GM21515 (cell line): ENCODE measurements at regions not wholly inside any gene's neighbourhood (a gene's known extent, or its start where the extent isn't known, plus 50 kb on each side); places are given as distances from the start of the nearest gene placed in this dataset.
"Not testable (repeated sequence)": the region's sequence is repeated elsewhere in the genome, so short reads cannot be mapped to it uniquely, and the experiment has no call there.

Experiments
- ATAC-seq: cut with Tn5 transposase; IDR thresholded peaks from one replicate; pipeline ENCODE4 v1.9.1; 2021; ENCODE audit not compliant: unreplicated experiment

- ATAC-seq, result no peak
Measured at GRCh38 chr7:136133551-136133950, 156.4 kb upstream of the MTPN start.

DNA sequence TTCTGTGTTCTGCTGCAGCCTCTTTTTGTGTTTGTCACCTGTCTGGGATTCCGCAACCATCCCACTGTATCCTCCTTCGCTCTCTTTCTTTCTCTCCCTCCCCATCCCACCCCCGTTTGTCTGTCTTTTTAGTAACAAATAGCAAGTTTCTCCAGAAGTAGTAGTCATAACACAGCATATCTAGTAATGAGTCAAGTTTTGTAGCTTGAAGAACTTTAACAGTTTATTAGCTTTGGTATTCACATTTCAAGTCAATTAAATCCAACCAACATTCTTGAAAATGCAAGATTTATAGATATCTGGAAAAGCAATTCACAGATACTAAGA lies 154.1 kb upstream of the MTPN start:
- ATAC-seq, result no peak

DNA sequence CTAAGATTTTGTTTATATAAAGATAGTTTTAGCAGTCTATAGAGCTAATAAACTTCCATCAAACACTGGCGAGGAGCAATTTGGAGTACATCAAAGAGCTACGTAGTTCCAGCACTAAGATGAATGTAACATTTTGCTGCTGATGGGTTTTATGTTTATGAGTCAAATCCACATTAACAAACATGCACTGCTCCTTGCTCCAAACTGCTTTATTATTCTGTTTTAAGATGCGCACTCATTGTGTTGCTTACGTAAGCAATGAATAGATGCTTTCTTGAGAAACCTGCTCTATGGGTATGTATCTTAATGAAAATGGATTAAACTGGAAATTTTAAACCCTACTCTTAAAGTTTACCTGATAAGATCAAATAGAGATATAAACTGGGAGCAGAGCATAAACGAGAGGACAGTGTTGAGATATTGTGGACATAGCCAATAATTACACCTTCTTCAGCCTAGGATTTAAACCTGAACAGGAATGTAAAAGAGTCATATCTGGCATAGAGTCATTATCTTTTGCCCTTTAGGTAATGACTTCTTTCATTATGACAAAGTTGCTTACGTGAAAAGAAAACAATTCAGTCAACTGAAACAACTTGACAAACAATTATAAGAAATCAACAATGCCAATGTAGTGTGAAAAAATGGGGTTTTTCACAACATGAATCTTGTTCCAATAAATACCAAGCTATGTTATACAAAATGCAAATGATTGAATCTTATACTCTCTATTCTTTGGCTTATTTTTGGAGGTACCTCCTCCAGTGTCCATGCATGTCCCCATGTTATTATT lies 153.5 kb upstream of the MTPN start:
- ATAC-seq, result no peak

DNA sequence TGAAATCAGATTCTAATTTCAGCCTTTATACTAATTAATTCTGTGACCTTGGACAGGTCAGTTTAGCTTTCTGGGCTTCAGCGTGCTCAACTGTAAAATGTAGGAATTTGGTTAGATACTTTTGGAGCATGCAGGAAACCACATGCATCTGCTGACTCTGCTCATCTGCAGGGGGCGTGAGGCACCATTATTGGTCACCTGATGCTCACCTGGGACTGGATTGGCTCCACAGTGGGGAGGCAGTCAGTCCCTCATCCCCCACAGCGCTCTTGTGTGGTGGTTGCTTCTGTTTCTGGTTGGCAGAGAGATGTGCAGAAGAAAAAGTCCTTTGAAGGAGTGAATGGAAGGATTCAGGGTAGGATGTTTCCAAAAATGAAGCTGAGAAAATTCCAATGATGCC lies 150.9 kb upstream of the MTPN start:
- no peak for ATAC-seq

DNA sequence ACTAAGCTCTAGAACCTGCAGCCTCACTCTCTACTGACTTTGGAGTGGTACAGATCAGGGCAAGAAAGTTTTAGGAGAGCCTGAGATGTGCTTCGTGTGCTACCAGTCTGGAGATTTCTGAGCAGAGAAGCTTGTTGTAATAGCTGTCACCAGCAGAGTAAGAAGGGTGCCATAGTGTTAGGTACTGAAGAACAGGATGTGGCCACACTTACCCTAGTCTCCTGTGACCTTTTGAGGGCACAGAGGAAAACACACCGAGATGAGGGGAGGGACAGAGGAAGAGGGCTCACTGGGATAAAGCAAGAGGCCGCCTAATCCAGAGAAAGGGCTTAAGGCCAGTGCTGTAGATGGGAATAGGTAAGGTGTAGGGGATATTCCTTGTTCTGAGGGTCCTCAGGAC lies 146.2 kb upstream of the MTPN start:
- no peak for ATAC-seq

DNA sequence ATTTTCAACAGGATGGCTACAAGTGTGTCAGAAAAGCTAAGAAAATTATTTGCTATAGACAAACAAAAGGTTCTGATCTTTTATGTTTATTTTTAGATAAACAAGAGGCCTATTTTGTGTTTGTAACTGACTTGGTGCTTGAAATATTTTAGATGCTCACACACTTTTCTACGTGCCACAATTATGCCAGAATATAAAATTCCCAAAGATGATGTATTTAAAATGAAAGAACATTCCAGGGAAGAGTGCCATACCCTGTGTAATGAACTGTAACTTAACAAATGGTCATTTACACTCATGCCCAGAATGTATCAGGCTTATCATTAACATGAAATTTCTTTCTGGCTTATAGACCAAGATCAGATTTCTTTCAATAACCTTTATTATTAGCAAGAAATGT lies 144.9 kb upstream of the MTPN start:
- ATAC-seq, result no peak

- ATAC-seq, result no peak
Measured at GRCh38 chr7:136117539-136117938, 140.4 kb upstream of the MTPN start.

DNA sequence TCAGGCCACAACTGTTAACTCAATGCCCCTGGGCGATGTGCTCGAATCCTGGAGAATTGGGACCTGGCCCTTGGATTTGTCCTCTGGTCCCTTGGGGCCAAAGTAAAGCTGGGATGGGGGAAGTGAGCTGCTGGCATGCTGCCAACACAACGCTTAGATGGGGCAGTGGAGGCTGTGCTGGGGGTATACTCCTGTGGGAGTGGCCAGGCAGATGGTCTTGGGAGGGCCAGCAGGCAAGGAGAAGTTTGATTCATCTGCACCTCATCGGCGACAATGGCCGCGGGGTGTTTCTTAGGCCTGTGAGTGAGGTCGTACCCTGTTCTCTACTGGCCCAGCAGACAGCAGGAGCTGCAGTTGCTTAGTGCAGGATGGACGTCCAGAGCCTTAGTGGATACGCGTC lies 139.0 kb upstream of the MTPN start:
- no peak for ATAC-seq

DNA sequence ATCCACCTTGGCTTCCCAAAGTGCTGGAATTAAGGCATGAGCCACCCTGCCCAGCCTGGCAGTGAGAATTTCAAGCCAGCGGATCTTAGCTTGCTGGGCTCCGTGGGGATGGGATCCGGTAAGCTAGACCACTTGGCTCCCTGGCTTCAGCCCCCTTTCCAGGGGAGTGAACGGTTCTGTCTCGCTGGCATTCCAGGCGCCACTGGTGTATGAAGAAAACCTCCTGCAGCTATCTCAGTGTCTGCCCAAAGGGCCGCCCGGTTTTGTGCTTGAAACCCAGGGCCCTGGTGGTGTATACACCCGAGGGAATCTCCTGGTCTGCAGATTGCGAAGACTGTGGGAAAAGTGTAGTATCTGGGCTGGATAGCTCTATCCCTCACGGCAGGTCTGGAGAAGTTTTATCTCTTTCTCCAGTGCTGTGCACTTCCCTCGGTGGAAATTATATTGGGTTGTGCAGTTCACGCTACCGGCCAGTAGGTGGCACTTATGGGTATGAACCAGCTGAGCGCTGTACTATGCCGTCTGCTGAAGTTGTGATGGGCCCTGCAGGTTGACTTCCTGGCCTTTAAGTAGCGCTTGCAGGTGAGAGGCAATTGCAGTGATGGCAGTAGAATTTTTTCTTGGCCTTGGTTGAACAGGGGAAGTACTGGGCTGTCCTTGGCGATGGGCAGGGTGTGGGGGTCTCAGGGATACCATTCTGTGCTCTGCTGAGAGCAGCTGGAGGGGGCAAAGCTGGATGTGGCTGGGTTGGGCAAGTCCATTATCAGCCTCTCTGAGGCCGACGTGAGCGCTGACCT lies 138.0 kb upstream of the MTPN start:
- peak; percentile 99 for ATAC-seq

GRCh38 chr7:136114467-136114866 lies 137.3 kb upstream of the MTPN start:
- ATAC-seq, result not testable (repeated sequence)

DNA sequence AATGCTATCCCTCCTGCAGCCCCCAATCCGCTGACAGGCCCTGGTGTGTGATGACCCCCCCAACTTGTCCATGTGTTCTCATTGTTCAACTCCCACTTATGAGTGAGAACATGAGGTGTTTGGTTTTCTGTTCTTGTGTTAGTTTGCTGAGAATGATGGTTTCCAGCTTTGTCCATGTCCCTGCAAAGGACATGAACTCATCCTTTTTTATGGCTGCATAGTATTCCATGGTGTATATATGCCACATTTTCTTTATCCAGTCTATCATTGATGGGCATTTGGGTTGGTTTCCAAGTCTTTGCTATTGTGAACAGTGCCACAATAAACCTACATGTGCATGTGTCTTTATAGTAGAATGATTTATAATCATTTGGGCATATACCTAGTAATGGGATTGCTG lies 131.9 kb upstream of the MTPN start:
- ATAC-seq, result not testable (repeated sequence)

DNA sequence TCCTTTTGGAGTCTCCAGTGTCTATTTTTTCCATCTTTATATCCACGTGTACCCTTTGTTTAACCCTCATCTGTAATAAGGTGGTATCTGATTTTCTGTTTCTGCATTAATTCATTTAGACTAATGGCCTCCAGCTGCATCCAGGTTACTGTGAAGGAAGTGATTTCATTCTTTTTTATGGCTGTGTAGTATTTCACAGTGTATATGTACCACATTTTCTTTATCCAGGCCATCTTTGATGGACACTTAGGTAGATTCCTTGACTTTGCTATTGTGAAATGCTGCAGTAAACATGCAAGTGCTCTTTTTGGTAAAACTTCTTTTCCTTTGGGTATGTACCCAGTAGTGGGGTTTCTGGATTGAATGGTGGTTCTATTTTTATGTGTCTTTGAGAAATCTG lies 128.0 kb upstream of the MTPN start:
- no peak for ATAC-seq

DNA sequence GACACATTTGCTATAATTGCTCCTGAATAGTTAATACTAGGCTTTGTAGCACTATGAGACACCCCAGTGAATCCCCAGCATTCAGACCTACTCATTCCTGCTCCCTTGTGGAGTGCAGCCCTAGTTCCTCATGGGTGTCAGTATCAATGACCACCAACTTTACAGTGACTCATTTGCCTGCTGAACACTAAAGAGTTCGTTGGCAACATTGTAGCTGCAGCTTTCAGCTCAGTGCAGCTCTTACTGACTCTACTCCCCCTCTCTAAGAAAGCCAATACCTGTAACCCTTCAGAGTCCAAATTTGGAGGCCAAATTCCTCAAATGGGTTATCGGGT lies 127.1 kb upstream of the MTPN start:
- ATAC-seq, result no peak

GRCh38 chr7:136103545-136104268 lies 126.5 kb upstream of the MTPN start:
- no peak for ATAC-seq

DNA sequence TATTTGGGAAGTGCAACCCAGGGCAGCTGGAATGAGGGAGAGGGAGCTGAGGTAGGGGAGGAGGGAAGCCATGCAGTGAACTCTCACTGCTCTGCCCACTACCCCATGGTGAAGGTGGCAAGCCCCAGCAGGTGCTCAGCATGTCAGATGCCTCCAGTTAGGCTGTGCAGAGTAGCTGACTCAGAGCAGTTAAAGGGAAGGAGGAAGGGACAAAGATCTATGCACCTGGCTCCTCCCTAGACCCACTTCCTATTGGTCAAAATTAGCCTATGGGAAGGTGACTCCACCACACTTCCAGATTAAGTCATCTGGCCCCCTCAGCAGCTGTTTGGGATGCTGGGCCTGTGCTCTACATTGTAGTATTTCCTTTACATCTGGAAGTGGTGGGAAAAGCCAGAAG lies 125.7 kb upstream of the MTPN start:
- no peak for ATAC-seq

- not testable (repeated sequence) for ATAC-seq
Measured at GRCh38 chr7:136092714-136093113, 115.6 kb upstream of the MTPN start.

DNA sequence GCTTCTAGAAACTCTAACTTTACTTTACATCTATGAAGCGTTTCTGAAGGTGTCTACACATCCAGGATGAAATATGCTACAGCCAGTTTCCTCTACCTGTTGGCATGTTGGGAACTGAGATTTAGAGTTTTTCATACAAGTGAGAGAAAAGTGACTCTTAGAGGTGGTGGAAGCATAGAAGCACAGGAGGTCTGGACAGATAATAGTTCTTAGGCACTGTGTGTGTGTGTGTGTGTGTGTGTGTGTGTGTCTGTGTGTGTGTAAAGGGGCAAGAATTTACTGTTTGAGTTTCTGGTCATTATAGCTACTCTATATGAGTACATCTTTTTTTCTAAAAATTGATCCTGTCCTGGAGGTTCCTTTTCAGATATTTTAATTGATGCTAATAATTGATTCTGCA lies 110.7 kb upstream of the MTPN start:
- ATAC-seq, result no peak

DNA sequence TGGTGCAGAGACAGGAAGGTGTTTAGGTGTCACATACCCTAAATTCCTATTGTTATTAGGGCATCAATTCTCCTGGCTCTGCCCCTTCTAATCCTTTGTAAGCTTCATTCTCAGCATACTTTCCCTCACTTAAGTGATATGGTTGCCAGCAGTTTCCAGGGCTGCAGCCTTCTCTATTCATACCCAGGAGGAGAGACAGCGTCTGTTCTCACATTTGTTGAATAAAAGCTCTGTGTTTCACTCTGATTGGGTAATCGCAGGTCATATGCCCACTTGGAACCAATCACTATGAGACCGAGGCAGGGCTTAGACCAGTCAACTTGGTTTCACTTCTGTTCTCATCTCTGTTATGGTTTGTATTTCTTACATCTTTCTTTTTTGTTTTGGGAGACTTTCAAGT lies 109.6 kb upstream of the MTPN start:
- peak; percentile 83 for ATAC-seq

DNA sequence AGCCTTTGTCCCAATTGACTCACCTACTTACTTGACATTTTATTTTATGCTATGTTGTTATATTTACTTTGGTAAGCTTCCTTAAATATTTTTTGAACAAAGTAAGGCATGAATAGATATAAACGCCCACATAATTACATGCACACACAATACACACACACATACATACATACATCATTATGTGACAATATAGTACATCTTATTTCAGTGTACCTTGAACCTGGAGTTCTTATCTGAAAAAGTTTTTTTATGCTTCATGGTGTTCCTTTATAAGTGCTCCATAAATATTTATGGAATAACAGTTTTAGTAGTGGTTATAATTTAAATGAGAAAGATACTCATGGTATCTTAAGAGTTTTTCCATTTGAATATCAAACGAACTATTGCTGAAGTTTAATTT lies 102.8 kb upstream of the MTPN start:
- no peak for ATAC-seq

- no peak for ATAC-seq
Measured at GRCh38 chr7:136079478-136079892, 102.3 kb upstream of the MTPN start.

DNA sequence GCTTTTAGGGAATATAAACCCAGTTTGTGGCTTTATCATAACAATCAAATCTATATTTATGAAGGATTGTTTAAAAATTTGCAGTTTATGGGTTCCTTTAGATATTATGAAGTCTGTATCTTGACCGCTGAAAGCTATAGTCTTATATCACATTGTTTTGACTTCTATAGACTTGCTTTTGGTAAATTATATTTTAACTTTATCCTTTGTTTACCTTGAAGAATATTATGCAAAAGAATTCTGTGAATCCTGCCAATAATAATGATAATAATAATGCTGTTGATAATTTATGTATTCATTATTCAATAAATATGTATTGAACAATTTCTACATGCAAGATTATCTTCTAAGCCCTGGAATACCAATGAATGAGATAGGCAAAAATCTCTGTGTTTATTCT lies 101.9 kb upstream of the MTPN start:
- ATAC-seq, result no peak

DNA sequence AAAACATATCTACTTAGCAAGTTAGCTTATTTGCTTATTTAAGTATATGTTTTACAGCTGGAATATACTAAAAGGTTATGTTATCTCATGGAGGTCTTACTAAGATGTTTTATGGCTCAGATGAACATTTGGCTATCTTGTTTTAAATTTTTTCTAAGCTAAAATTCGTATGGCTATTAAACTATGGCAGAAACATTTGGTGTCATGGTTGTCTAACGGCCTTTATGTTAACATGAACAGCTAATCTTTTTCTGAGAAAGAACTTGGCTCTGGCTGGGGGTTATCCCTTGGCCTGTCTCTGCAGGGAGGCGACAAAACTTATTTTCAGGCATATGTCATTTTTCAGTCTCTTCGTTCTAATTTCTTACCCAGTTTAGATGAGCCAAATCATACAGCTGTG lies 101.5 kb upstream of the MTPN start:
- no peak for ATAC-seq
